NT2/D1 (cell line): ENCODE measurements at regions not wholly inside any gene's neighbourhood (a gene's known extent, or its start where the extent isn't known, plus 50 kb on each side); places are given as distances from the start of the nearest gene placed in this dataset.

Experiments used
- YY1 ChIP-seq: IDR thresholded peaks from 2 replicates; pipeline ENCODE4 v1.6.1; 2011; ENCODE audit not compliant: insufficient read length, insufficient read depth
- ZNF274 ChIP-seq: IDR thresholded peaks from 2 replicates; pipeline ENCODE4 v1.6.1; 2011; ENCODE audit warnings: mild to moderate bottlenecking, low read depth, low read length

DNA sequence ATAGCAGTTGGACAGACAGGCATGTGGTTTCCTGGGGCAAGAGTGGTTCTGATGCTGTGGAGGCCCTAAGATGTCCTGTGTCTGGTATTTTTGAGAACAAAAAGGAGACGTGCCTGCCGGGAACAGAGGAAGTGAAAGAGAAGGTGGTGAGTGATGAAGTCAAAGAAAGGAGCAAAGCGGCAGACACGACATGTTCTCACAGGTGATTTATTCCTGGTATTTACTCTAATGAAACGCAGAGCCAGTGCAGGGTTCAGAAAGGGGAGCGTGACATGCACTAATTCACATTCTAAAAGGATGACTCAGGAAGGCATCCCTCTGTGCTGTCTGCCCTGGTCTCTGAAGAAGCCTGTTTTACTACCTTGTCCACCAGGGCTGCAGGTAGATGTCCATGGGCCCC lies 211.0 kb downstream of the KCNE4 start:
- no peak for TF ChIP-seq YY1
- no peak for TF ChIP-seq ZNF274
